ENCODE measurements at regions not wholly inside any gene's neighbourhood (a gene's known extent, or its start where the extent isn't known, plus 50 kb on each side); places are given as distances from the start of the nearest gene placed in this dataset.

DNA sequence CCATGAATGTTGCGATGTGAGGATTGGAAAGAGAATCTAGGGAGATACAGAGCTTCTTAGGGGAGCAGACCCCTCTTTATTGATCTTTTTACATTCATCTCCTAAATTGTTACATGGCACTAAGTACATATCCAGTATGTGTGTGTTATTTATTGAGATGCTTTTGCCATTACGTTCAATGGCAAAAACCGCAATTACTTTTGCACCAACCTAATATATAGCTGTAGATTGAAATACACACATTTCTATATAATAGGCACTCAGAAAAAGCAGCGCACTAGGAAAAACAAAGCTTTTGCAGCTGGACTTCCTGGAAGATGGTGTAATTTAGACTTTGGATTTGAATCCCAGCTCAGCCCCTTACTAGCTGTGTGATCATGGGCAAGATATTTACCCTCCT lies 849.4 kb downstream of the SLC4A3 start:
- Histone ChIP-seq H3K79me2 (ENCODE audit: control insufficient read depth, insufficient read depth, low read length) (no peaks in the 10 kb centered on the region), H3K36me3 (ENCODE audit: control insufficient read depth, insufficient read depth, low read length) (no peaks in the 10 kb centered on the region), H3K9me3 (replicated peaks; ENCODE audit: control insufficient read depth, insufficient read depth, low read depth, low read length) (no peaks in the 10 kb centered on the region), H3K4me1 (replicated peaks in 1 of 2; ENCODE audit: control insufficient read depth in 2 of 2, insufficient read depth in 2 of 2, low read length in 2 of 2) (no peaks in the 10 kb centered on the region), H3K27ac (ENCODE audit: extremely low read depth, low read depth, low read length) (no peak overlapping the region), H3K4me3 (no peak overlapping the region), H3K27me3 (ENCODE audit: control insufficient read depth in 2 of 2, insufficient read depth in 2 of 2, low read length in 2 of 2) (no peaks in the 10 kb centered on the region), H3K9ac (ENCODE audit: insufficient read depth in 1 of 2, low read depth in 2 of 2, low read length in 2 of 2) (no peak overlapping the region), H2AFZ (ENCODE audit: low read depth, low read length) (no peak overlapping the region), H3K4me2 (ENCODE audit: insufficient read depth, low read length) (no peak overlapping the region), H4K20me1 (replicated peaks; ENCODE audit: control insufficient read depth, insufficient read depth, low read length) (no peaks in the 10 kb centered on the region), H3K9me1 (ENCODE audit: control insufficient read depth, insufficient read depth, low read length) (no peaks in the 10 kb centered on the region)
- CTCF ChIA-PET (ENCODE audit: low intra/inter-chr PET ratio): no interaction called here
- TF ChIP-seq ZNF764 (CRISPR knock-in tag; IDR thresholded peaks at IDR 0.05; ENCODE audit: low read depth): no peak
- TF ChIP-seq NFATC3 (IDR thresholded peaks at IDR 0.05): no peak
- TF ChIP-seq, protein P1, sequence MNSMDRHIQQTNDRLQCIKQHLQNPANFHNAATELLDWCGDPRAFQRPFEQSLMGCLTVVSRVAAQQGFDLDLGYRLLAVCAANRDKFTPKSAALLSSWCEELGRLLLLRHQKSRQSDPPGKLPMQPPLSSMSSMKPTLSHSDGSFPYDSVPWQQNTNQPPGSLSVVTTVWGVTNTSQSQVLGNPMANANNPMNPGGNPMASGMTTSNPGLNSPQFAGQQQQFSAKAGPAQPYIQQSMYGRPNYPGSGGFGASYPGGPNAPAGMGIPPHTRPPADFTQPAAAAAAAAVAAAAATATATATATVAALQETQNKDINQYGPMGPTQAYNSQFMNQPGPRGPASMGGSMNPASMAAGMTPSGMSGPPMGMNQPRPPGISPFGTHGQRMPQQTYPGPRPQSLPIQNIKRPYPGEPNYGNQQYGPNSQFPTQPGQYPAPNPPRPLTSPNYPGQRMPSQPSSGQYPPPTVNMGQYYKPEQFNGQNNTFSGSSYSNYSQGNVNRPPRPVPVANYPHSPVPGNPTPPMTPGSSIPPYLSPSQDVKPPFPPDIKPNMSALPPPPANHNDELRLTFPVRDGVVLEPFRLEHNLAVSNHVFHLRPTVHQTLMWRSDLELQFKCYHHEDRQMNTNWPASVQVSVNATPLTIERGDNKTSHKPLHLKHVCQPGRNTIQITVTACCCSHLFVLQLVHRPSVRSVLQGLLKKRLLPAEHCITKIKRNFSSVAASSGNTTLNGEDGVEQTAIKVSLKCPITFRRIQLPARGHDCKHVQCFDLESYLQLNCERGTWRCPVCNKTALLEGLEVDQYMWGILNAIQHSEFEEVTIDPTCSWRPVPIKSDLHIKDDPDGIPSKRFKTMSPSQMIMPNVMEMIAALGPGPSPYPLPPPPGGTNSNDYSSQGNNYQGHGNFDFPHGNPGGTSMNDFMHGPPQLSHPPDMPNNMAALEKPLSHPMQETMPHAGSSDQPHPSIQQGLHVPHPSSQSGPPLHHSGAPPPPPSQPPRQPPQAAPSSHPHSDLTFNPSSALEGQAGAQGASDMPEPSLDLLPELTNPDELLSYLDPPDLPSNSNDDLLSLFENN (IDR thresholded peaks at IDR 0.05; ENCODE audit: low read depth in 2 of 2, low read length in 2 of 2): no peak
- no peak for TF ChIP-seq SP2 (IDR thresholded peaks at IDR 0.05; ENCODE audit: extremely low read depth, low read depth, low read length, poor library complexity, severe bottlenecking)
- no peak for TF ChIP-seq TRIM28 (IDR thresholded peaks at IDR 0.05)
- TF ChIP-seq NFIX (CRISPR knock-in tag; IDR thresholded peaks at IDR 0.05; ENCODE audit: low read depth): no peak
- TF ChIP-seq SRSF7 (optimal IDR thresholded peaks at IDR 0.05; ENCODE audit: low read depth, low read length): no peak
- no peak for TF ChIP-seq GTF2A2 (tag; IDR thresholded peaks at IDR 0.05)
- BruUV-seq (replicated peaks): no TSS peak
- POLR2A ChIA-PET: no interaction called here
- in situ Hi-C loops (cut with MboI) (no loop called here), intact Hi-C loops (cut with micrococcal nuclease) (no loop called here)
- ATAC-seq (no peak), FAIRE-seq (no peak), DNase-seq (ENCODE audit: extremely low read depth in 1 of 4, low spot score in 3 of 4) (no peak)
- WGBS (ENCODE audit: insufficient coverage, low coverage, missing lambda C conversion rate): 0% methylated on average over 4 of the region's 4 CpGs

All from K562 (cell line).